WI38 (cell line): ENCODE measurements at regions not wholly inside any gene's neighbourhood (a gene's known extent, or its start where the extent isn't known, plus 50 kb on each side); places are given as distances from the start of the nearest gene placed in this dataset.

ENCODE experiments used
- H3K4me3 ChIP-seq: 2 replicates; pipeline ENCODE4 v1.5.1; 2011; ENCODE audit warnings: low read depth, mild to moderate bottlenecking, control low read depth, low read length
- TF ChIP-seq, protein P1 (sequence below): IDR thresholded peaks from 2 replicates; pipeline ENCODE4 v1.5.1; 2012; ENCODE audit warnings: low read depth, mild to moderate bottlenecking, control low read depth, low read length

DNA sequence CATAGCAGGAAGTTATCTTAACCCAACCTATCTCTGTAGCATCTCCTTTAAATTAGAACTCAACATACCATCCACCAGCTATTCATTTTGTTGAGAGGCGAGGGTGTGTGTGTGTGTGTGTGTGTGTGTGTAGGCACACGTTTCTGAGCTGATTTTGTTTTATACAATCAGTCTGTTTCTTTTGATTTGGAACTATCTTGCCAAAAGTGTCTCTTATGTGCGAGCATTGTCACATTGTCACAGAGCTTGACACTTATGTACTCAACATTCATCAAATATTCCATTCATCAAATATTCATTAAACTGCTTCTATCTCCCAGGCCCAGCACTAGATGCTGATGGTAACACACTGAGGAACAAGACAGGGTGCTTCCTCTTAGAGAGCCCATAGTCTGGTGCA lies 180.4 kb downstream of the HAPSTR1 start:
- no peak overlapping the region for H3K4me3 ChIP-seq
- TF ChIP-seq, protein P1, sequence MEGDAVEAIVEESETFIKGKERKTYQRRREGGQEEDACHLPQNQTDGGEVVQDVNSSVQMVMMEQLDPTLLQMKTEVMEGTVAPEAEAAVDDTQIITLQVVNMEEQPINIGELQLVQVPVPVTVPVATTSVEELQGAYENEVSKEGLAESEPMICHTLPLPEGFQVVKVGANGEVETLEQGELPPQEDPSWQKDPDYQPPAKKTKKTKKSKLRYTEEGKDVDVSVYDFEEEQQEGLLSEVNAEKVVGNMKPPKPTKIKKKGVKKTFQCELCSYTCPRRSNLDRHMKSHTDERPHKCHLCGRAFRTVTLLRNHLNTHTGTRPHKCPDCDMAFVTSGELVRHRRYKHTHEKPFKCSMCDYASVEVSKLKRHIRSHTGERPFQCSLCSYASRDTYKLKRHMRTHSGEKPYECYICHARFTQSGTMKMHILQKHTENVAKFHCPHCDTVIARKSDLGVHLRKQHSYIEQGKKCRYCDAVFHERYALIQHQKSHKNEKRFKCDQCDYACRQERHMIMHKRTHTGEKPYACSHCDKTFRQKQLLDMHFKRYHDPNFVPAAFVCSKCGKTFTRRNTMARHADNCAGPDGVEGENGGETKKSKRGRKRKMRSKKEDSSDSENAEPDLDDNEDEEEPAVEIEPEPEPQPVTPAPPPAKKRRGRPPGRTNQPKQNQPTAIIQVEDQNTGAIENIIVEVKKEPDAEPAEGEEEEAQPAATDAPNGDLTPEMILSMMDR, result no peak

DNA sequence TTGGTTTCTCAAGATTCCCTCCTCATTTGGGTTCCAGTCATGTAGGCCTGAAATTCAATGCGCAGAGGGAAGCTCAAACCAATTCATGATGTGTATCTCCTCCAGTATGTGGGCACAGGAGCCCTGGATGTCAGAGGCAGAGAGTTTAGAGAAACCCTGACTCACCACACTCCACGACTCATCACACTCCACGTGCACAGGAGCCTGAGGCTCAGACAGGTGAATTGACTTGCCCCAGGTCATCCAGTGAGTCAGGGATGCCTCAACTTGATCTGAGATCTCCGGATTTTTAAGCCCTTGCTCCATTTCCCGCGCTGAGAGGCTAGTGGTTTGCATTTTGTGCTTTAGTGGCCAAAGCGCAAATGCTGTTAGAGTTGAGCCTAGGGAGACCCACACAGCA lies 183.9 kb downstream of the HAPSTR1 start:
- TF ChIP-seq, protein P1, result no peak
- no peak overlapping the region for H3K4me3 ChIP-seq

DNA sequence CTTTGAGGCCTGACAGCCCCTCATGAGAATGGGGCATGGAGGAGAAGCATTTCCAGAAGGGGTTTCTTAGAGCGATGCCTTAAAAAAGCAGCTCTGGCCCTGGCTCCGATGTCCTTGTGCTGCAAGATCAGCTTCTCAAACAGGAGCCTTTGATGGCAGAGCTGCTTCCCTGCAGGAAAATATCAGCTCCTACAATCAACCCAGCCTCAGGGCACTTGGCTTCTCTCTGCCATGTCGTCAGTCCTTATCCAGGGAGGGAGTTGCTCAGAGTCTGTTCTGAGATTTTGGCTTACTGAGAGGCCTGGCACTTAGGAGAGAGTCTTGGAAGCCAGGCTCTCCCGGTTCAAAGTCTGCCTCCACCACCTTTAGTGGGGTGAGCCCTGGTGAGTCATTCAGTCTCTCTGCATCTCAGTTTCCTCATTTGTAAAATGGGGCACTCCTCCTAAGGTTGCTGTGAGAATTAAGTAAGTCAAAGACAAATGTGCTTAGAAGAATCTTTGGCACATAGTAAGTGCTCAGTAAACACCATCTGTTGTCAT lies 184.4 kb downstream of the HAPSTR1 start:
- TF ChIP-seq, protein P1, result no peak
- no peak overlapping the region for H3K4me3 ChIP-seq

DNA sequence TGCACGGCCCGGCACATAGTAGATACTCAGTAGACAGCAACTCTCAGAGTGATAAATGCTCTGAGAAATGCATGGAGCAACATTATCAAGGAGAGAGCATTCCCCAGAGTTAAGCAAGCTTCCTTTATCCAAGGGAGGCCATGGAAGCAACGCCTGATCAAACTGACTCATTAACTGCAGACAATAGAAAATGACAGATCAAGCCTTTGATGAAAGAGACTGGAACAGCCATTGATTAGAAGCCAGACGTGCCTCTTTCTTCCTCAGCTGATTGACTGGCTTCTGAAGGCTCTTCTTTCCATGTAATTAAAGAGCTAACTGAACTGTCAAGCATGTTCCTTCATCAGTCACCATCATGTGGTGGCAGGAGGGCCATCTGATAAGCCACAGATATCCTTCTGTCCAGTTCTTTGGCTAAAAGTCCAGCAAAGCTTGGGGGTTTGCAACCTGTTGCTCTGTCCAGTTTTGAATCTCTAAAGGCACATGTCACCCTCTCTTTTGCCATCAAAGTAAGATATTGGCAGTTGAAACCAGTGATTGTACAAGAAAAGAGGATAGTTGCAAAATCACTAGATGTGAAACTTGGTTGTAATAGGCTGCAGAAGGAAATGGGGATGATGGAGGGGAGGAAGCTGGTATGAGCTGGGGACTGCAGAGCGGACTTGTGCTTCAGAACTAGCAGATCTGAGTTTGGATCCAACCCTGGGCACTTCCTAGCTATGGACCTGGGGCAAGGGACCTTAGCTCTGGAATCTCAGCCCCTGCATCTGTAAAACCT lies 188.0 kb downstream of the HAPSTR1 start:
- TF ChIP-seq, protein P1, result no peak
- no peak overlapping the region for H3K4me3 ChIP-seq

- TF ChIP-seq, protein P1, result no peak
- H3K4me3 ChIP-seq, result no peak overlapping the region
Observed at GRCh38 chr16:9280069-9280466, 188.6 kb downstream of the HAPSTR1 start.

- no peak overlapping the region for H3K4me3 ChIP-seq
- TF ChIP-seq, protein P1, result no peak
Observed at GRCh38 chr16:9286930-9287329, 195.5 kb downstream of the HAPSTR1 start.

- TF ChIP-seq, protein P1, result no peak
- H3K4me3 ChIP-seq, result no peak overlapping the region
Observed at GRCh38 chr16:9296271-9296590, 204.8 kb downstream of the HAPSTR1 start.
